ENCODE measurements at regions not wholly inside any gene's neighbourhood (a gene's known extent, or its start where the extent isn't known, plus 50 kb on each side); places are given as distances from the start of the nearest gene placed in this dataset.

GRCh38 chr3:99575683-99576082, 62.7 kb upstream of the COL8A1 start:
- intact Hi-C loops (cut with micrococcal nuclease): no loop called here
- Histone ChIP-seq H3K27me3 (ENCODE audit: low read depth) (no peaks in the 10 kb centered on the region), H3K9me3 (replicated peaks) (peaks cover 14% of the 10 kb centered on the region), H3K36me3 (no peaks in the 10 kb centered on the region), H3K4me3 (no peak overlapping the region), H3K27ac (replicated peaks) (no peak overlapping the region), H3K4me1 (no peaks in the 10 kb centered on the region)
- DNase-seq: no peak
- no peak for TF ChIP-seq CTCF (IDR thresholded peaks at IDR 0.05; ENCODE audit: borderline replicate concordance)

- no peak overlapping the region for H3K27ac ChIP-seq (replicated peaks)
- H3K9me3 ChIP-seq (replicated peaks): peaks cover 17% of the 10 kb centered on the region
- no peak for TF ChIP-seq CTCF (IDR thresholded peaks at IDR 0.05; ENCODE audit: borderline replicate concordance)
- no peaks in the 10 kb centered on the region for H3K36me3 ChIP-seq
- no peak overlapping the region for H3K4me3 ChIP-seq
- no peaks in the 10 kb centered on the region for H3K27me3 ChIP-seq (ENCODE audit: low read depth)
- intact Hi-C loops (cut with micrococcal nuclease): no loop called here
- no peaks in the 10 kb centered on the region for H3K4me1 ChIP-seq
- DNase-seq: no peak
These were observed 68.3 kb upstream of the COL8A1 start for GRCh38 chr3:99570061-99570460.

GRCh38 chr3:99568663-99569335, 69.6 kb upstream of the COL8A1 start:
- no peak for DNase-seq

GRCh38 chr3:99565331-99565730, 73.1 kb upstream of the COL8A1 start:
- Histone ChIP-seq H3K4me1 (no peaks in the 10 kb centered on the region), H3K27ac (replicated peaks) (no peak overlapping the region), H3K9me3 (replicated peaks) (peaks cover 13% of the 10 kb centered on the region), H3K4me3 (no peak overlapping the region), H3K27me3 (ENCODE audit: low read depth) (no peaks in the 10 kb centered on the region), H3K36me3 (no peaks in the 10 kb centered on the region)
- DNase-seq: no peak
- intact Hi-C loops (cut with micrococcal nuclease): no loop called here
- no peak for TF ChIP-seq CTCF (IDR thresholded peaks at IDR 0.05; ENCODE audit: borderline replicate concordance)

More at GRCh38 chr3:99568663-99569335, 69.6 kb upstream of the COL8A1 start:
- Histone ChIP-seq H3K36me3 (no peaks in the 10 kb centered on the region), H3K4me3 (no peak overlapping the region), H3K9me3 (replicated peaks) (peaks cover 13% of the 10 kb centered on the region), H3K4me1 (no peaks in the 10 kb centered on the region), H3K27me3 (ENCODE audit: low read depth) (no peaks in the 10 kb centered on the region), H3K27ac (replicated peaks) (no peak overlapping the region)
- no peak for TF ChIP-seq CTCF (IDR thresholded peaks at IDR 0.05; ENCODE audit: borderline replicate concordance)
- intact Hi-C loops (cut with micrococcal nuclease): no loop called here

GRCh38 chr3:99562990-99563607, 75.3 kb upstream of the COL8A1 start:
- intact Hi-C loops (cut with micrococcal nuclease): no loop called here
- H3K4me1 ChIP-seq: no peaks in the 10 kb centered on the region

More at GRCh38 chr3:99562990-99563607, 75.3 kb upstream of the COL8A1 start:
- no peak for DNase-seq
- no peak for TF ChIP-seq CTCF (IDR thresholded peaks at IDR 0.05; ENCODE audit: borderline replicate concordance)
- no peaks in the 10 kb centered on the region for H3K36me3 ChIP-seq
- H3K4me3 ChIP-seq: no peak overlapping the region
- H3K9me3 ChIP-seq (replicated peaks): peaks cover 13% of the 10 kb centered on the region
- no peak overlapping the region for H3K27ac ChIP-seq (replicated peaks)
- H3K27me3 ChIP-seq (ENCODE audit: low read depth): no peaks in the 10 kb centered on the region

Measured in left ventricle myocardium inferior (tissue), 1 donor.